ENCODE measurements at regions not wholly inside any gene's neighbourhood (a gene's known extent, or its start where the extent isn't known, plus 50 kb on each side); places are given as distances from the start of the nearest gene placed in this dataset.

GRCh38 chr2:28694364-28694763 lies 57.3 kb upstream of the PPP1CB start:
- ChIA-PET CTCF (interaction anchor here (0.6 to 2.9 kb wide), 3 partner anchors 68 to 489 kb away, joined by 3 to 10 read pairs (median 3); no protein-coding TSS in a partner anchor), POLR2A (no interaction called here)
- peaks cover 5% of the 10 kb centered on the region for H3K4me1 ChIP-seq (ENCODE audit: control insufficient read depth, insufficient read depth, low read length)
- no peak for TF ChIP-seq GLIS2 (tag by site-specific recombination; IDR thresholded peaks at IDR 0.05)
- no peak for TF ChIP-seq ZNF843 (tag by site-specific recombination; IDR thresholded peaks at IDR 0.05)
- TF ChIP-seq ZNF747 (tag by site-specific recombination; IDR thresholded peaks at IDR 0.05) = no peak
- TF ChIP-seq ZNF292 (tag by site-specific recombination; IDR thresholded peaks at IDR 0.05; ENCODE audit: borderline replicate concordance, low read depth) = no peak
- TF ChIP-seq ZNF174 (tag by site-specific recombination; IDR thresholded peaks at IDR 0.05) = no peak
- TF ChIP-seq ZFP3 (tag by site-specific recombination; IDR thresholded peaks at IDR 0.05; ENCODE audit: low read depth) = no peak
- TF ChIP-seq, protein P1, sequence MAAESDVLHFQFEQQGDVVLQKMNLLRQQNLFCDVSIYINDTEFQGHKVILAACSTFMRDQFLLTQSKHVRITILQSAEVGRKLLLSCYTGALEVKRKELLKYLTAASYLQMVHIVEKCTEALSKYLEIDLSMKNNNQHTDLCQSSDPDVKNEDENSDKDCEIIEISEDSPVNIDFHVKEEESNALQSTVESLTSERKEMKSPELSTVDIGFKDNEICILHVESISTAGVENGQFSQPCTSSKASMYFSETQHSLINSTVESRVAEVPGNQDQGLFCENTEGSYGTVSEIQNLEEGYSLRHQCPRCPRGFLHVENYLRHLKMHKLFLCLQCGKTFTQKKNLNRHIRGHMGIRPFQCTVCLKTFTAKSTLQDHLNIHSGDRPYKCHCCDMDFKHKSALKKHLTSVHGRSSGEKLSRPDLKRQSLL (tag by site-specific recombination; IDR thresholded peaks at IDR 0.05) = no peak
- no peak for TF ChIP-seq REPIN1 (tag by site-specific recombination; IDR thresholded peaks at IDR 0.05; ENCODE audit: low read depth)
- no peak for TF ChIP-seq ZNF610 (tag by site-specific recombination; IDR thresholded peaks at IDR 0.05; ENCODE audit: borderline replicate concordance)
- TF ChIP-seq ZNF274 (IDR thresholded peaks at IDR 0.05; ENCODE audit: low read length) = no peak
- no peak for TF ChIP-seq ZNF274 (tag by site-specific recombination; IDR thresholded peaks at IDR 0.05; ENCODE audit: borderline replicate concordance)
- TF ChIP-seq ZNF549 (tag by site-specific recombination; IDR thresholded peaks at IDR 0.05) = no peak
- no peak for TF ChIP-seq INSM2 (tag by site-specific recombination; IDR thresholded peaks at IDR 0.05)
- TF ChIP-seq, protein P2, sequence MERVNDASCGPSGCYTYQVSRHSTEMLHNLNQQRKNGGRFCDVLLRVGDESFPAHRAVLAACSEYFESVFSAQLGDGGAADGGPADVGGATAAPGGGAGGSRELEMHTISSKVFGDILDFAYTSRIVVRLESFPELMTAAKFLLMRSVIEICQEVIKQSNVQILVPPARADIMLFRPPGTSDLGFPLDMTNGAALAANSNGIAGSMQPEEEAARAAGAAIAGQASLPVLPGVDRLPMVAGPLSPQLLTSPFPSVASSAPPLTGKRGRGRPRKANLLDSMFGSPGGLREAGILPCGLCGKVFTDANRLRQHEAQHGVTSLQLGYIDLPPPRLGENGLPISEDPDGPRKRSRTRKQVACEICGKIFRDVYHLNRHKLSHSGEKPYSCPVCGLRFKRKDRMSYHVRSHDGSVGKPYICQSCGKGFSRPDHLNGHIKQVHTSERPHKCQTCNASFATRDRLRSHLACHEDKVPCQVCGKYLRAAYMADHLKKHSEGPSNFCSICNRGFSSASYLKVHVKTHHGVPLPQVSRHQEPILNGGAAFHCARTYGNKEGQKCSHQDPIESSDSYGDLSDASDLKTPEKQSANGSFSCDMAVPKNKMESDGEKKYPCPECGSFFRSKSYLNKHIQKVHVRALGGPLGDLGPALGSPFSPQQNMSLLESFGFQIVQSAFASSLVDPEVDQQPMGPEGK (tag by site-specific recombination; IDR thresholded peaks at IDR 0.05) = no peak
- no peak for TF ChIP-seq ZNF114 (tag by site-specific recombination; IDR thresholded peaks at IDR 0.05)
- no peak for TF ChIP-seq ZNF16 (tag by site-specific recombination; IDR thresholded peaks at IDR 0.05; ENCODE audit: low read depth)
- no peak overlapping the region for H3K4me3 ChIP-seq (ENCODE audit: low read depth, low read length)
- H3K36me3 ChIP-seq (ENCODE audit: control insufficient read depth in 2 of 2, insufficient read depth in 1 of 2, low read length in 2 of 2) = no peaks in the 10 kb centered on the region
- H3K27ac ChIP-seq (ENCODE audit: extremely low read depth, low read depth, low read length) = no peak overlapping the region
- no peaks in the 10 kb centered on the region for H3K9me3 ChIP-seq (ENCODE audit: control insufficient read depth, insufficient read depth, low read depth, low read length)

DNA sequence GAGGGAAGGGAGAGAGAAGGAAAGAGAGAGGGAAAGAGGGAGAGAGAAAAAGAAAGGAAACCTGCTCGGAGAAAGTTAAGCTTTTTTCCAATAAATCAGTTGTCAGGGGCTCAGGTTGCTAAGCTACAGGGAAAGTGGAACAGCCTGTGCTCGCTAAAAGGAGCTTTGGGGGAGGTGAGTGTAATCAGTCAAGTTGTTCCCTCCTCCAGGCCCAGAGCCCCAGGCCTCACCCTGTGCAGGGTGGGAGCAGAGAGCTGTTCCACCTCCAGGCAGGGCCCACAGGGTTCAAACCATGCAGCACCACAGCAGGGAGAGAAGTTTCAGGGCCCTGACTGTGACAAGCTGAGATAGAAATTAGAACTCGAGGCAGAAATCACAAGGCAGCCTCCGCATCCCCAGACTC lies 56.4 kb upstream of the PPP1CB start:
- Histone ChIP-seq H3K4me3 (ENCODE audit: low read depth, low read length) (no peak overlapping the region), H3K36me3 (ENCODE audit: control insufficient read depth in 2 of 2, insufficient read depth in 1 of 2, low read length in 2 of 2) (no peaks in the 10 kb centered on the region), H3K9me3 (ENCODE audit: control insufficient read depth, insufficient read depth, low read depth, low read length) (no peaks in the 10 kb centered on the region), H3K27ac (ENCODE audit: extremely low read depth, low read depth, low read length) (no peak overlapping the region), H3K4me1 (ENCODE audit: control insufficient read depth, insufficient read depth, low read length) (peaks cover 5% of the 10 kb centered on the region)
- CTCF ChIA-PET = interaction anchor here (2.9 kb wide), 1 partner anchor 101 kb away, joined by 10 read pairs; no protein-coding TSS in a partner anchor
- POLR2A ChIA-PET = no interaction called here
- TF ChIP-seq ZNF175 (tag by site-specific recombination; IDR thresholded peaks at IDR 0.05) (no peak), WT1 (tag by site-specific recombination; IDR thresholded peaks at IDR 0.05) (no peak), IKZF3 (tag by site-specific recombination; IDR thresholded peaks at IDR 0.05) (no peak), ZBTB20 (tag by site-specific recombination; IDR thresholded peaks at IDR 0.05) (no peak), GLIS1 (tag by site-specific recombination; IDR thresholded peaks at IDR 0.05) (peak; percentile 61), PRDM10 (tag by site-specific recombination; IDR thresholded peaks at IDR 0.05) (peak; percentile 66), ZNF585B (tag by site-specific recombination; IDR thresholded peaks at IDR 0.05) (no peak), ZNF341 (tag by site-specific recombination; IDR thresholded peaks at IDR 0.05; ENCODE audit: low read depth) (peak; percentile 92), ZNF366 (tag by site-specific recombination; conservative IDR thresholded peaks at IDR 0.05) (peak; percentile 44), PRDM1 (tag by site-specific recombination; IDR thresholded peaks at IDR 0.05) (peak; percentile 96), ZNF155 (tag by site-specific recombination; IDR thresholded peaks at IDR 0.05) (no peak), GLIS2 (tag by site-specific recombination; IDR thresholded peaks at IDR 0.05) (0 out of 2 replicates have a peak, but pooled peaks have one; percentile 13), EGR2 (tag by site-specific recombination; IDR thresholded peaks at IDR 0.05; ENCODE audit: low read depth) (0 out of 2 replicates have a peak, but pooled peaks have one; percentile 23), ZBTB17 (tag by site-specific recombination; IDR thresholded peaks at IDR 0.05) (0 out of 2 replicates have a peak, but pooled peaks have one; percentile 32)
